Smooth muscle cell (in vitro differentiated cells): ENCODE measurements at regions not wholly inside any gene's neighbourhood (a gene's known extent, or its start where the extent isn't known, plus 50 kb on each side); places are given as distances from the start of the nearest gene placed in this dataset.

Source experiments
- DNase-seq: peaks from one replicate; lab custom pipeline; 2025; ENCODE audit not compliant: unreplicated experiment; lab: John Stamatoyannopoulos, UW
- H2AFZ ChIP-seq: fragments of 200-600 bp; sonication (generic); 2 replicates; pipeline ENCODE4 v1.6.0; 2016; ENCODE audit warnings: antibody characterized with exemption, low read depth, mild to moderate bottlenecking
- H3F3A ChIP-seq: fragments of 200-600 bp; sonication (generic); 2 replicates; pipeline ENCODE4 v1.6.0; 2017; ENCODE audit warnings: antibody characterized with exemption, low read depth
- H3K27ac ChIP-seq: fragments of 200-600 bp; sonication (generic); 2 replicates; pipeline ENCODE4 v1.5.1; 2016; ENCODE audit warnings: low read depth, mild to moderate bottlenecking
- H3K27me3 ChIP-seq: fragments of 200-600 bp; sonication (generic); 2 replicates; pipeline ENCODE4 v1.6.1; 2016; ENCODE audit warnings: low read depth, mild to moderate bottlenecking
- H3K36me3 ChIP-seq: fragments of 200-600 bp; sonication (generic); 2 replicates; pipeline ENCODE4 v1.5.1; 2016; ENCODE audit warnings: low read depth
- H3K4me1 ChIP-seq: fragments of 200-600 bp; sonication (generic); 2 replicates; pipeline ENCODE4 v1.5.1; 2016; ENCODE audit warnings: low read depth
- H3K4me2 ChIP-seq: fragments of 200-600 bp; sonication (generic); 2 replicates; pipeline ENCODE4 v1.6.0; 2016; ENCODE audit warnings: mild to moderate bottlenecking
- H3K4me3 ChIP-seq: fragments of 200-600 bp; sonication (generic); 2 replicates; pipeline ENCODE4 v1.5.1; 2016; ENCODE audit warnings: mild to moderate bottlenecking
- H3K79me2 ChIP-seq: fragments of 200-600 bp; sonication (generic); 2 replicates; pipeline ENCODE4 v1.6.0; 2016; ENCODE audit warnings: low read depth, mild to moderate bottlenecking
- H3K9ac ChIP-seq: fragments of 200-600 bp; sonication (generic); 2 replicates; pipeline ENCODE4 v1.6.0; 2016; ENCODE audit warnings: low read depth
- H3K9me3 ChIP-seq: fragments of 200-600 bp; sonication (generic); replicated peaks from 2 replicates; pipeline ENCODE4 v1.5.1; 2016; ENCODE audit warnings: low read depth
- H4K20me1 ChIP-seq: fragments of 200-600 bp; sonication (generic); 2 replicates; pipeline ENCODE4 v1.6.0; 2016; ENCODE audit warnings: low read depth
- WGBS: methylation state at CpG from one replicate; pipeline ENCODE4 v1.1.7; 2016; ENCODE audit warnings: low lambda C conversion rate; 5-methylcytosine and 5-hydroxymethylcytosine counted together
- TF ChIP-seq, protein P1 (sequence below): fragments of 200-600 bp; sonication (generic); IDR thresholded peaks from 2 replicates; pipeline ENCODE4 v1.5.1; 2017; ENCODE audit warnings: borderline replicate concordance, mild to moderate bottlenecking, antibody characterized with exemption; ENCODE audit not compliant: insufficient read depth, poor library complexity, severe bottlenecking

DNA sequence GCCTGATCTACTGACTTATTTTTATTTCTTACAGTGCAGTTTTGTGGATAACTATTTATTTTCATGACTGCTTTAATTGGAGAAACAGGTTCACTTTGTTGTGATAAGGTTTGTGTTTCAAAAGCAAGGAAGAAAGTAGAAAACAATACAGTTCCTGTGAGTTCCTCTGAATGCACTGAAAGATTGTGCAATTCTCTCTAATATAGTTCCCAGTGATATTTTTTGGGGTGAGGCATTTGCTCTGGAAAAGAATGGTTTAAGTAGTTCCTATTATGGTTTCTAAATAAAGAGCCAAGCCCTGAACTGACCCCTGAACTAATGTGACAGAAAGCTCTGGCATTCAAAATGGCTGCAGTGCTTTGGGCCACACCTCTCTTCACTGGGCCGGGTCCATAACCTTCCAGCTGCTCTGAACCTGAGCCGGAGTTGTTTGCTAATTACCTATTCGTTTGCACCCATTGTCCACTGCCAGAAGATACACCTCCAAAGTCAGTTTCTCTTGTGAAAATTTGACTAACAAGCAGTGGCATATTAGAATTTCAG, 56.6 kb upstream of the VTCN1 start:
- TF ChIP-seq, protein P1, sequence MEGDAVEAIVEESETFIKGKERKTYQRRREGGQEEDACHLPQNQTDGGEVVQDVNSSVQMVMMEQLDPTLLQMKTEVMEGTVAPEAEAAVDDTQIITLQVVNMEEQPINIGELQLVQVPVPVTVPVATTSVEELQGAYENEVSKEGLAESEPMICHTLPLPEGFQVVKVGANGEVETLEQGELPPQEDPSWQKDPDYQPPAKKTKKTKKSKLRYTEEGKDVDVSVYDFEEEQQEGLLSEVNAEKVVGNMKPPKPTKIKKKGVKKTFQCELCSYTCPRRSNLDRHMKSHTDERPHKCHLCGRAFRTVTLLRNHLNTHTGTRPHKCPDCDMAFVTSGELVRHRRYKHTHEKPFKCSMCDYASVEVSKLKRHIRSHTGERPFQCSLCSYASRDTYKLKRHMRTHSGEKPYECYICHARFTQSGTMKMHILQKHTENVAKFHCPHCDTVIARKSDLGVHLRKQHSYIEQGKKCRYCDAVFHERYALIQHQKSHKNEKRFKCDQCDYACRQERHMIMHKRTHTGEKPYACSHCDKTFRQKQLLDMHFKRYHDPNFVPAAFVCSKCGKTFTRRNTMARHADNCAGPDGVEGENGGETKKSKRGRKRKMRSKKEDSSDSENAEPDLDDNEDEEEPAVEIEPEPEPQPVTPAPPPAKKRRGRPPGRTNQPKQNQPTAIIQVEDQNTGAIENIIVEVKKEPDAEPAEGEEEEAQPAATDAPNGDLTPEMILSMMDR = no peak
- H3K4me3 ChIP-seq = no peak overlapping the region
- no peak for DNase-seq
- no peaks in the 10 kb centered on the region for H3F3A ChIP-seq
- no peaks in the 10 kb centered on the region for H3K4me1 ChIP-seq
- H2AFZ ChIP-seq = no peak overlapping the region
- no peak overlapping the region for H3K9ac ChIP-seq
- no peaks in the 10 kb centered on the region for H3K36me3 ChIP-seq
- WGBS = 70% methylated on average over 3 of the region's 3 CpGs
- no peaks in the 10 kb centered on the region for H4K20me1 ChIP-seq
- H3K27ac ChIP-seq = no peak overlapping the region
- H3K79me2 ChIP-seq = no peaks in the 10 kb centered on the region
- H3K27me3 ChIP-seq = no peaks in the 10 kb centered on the region
- no peak overlapping the region for H3K4me2 ChIP-seq
- no peaks in the 10 kb centered on the region for H3K9me3 ChIP-seq

DNA sequence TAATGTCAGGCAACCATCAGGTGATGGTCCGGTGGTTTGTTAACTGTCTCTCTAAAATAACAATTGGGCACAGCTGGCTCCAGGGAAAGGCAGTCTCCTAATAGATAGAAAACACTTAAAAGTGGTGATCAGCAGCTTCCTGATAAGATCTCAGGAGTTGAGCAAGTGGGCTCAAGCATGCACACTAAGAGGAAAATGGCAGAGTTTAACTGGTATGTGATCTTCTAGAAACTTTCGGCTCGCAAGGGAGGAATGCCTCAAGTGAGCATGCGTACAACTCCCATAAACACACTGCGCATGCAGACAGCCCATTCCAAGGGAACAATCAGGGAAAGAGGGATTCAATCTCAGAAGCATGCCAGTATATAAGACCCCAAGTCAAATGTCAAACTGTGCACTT, 52.2 kb upstream of the VTCN1 start:
- no peak overlapping the region for H3K9ac ChIP-seq
- H3F3A ChIP-seq = no peaks in the 10 kb centered on the region
- H2AFZ ChIP-seq = no peak overlapping the region
- 69% methylated on average over 5 of the region's 5 CpGs for WGBS
- TF ChIP-seq, protein P1 = no peak
- H3K4me2 ChIP-seq = no peak overlapping the region
- H3K4me3 ChIP-seq = no peak overlapping the region
- H3K9me3 ChIP-seq = no peaks in the 10 kb centered on the region
- no peaks in the 10 kb centered on the region for H3K4me1 ChIP-seq
- H3K36me3 ChIP-seq = no peaks in the 10 kb centered on the region
- no peaks in the 10 kb centered on the region for H3K27me3 ChIP-seq
- no peaks in the 10 kb centered on the region for H3K79me2 ChIP-seq
- no peaks in the 10 kb centered on the region for H4K20me1 ChIP-seq
- no peak for DNase-seq
- no peak overlapping the region for H3K27ac ChIP-seq

DNA sequence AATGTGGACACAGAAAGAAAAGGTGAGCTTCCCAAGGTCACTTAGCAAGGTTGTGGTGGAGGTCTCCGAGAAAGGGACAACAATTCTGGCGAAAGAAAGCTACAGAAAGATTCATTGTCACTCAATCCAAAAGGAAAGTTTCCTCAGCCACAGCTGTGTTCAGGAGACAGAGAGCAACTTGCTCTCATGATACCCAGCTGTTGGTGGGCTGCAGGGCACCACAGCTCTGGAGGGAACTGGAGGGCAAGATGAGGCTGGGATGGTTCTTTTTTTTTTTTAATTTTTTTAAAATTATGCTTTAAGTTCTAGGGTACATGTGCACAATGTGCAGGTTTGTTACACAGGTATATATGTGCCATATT, 50.7 kb upstream of the VTCN1 start:
- H3K4me2 ChIP-seq = no peak overlapping the region
- no peaks in the 10 kb centered on the region for H3K9me3 ChIP-seq
- no peak overlapping the region for H3K4me3 ChIP-seq
- no peak for DNase-seq
- H3F3A ChIP-seq = no peaks in the 10 kb centered on the region
- H3K27ac ChIP-seq = no peak overlapping the region
- H3K9ac ChIP-seq = no peak overlapping the region
- H3K4me1 ChIP-seq = no peaks in the 10 kb centered on the region
- no peaks in the 10 kb centered on the region for H3K79me2 ChIP-seq
- WGBS = 98% methylated on average over 2 of the region's 2 CpGs
- no peaks in the 10 kb centered on the region for H3K27me3 ChIP-seq
- H3K36me3 ChIP-seq = no peaks in the 10 kb centered on the region
- no peaks in the 10 kb centered on the region for H4K20me1 ChIP-seq
- H2AFZ ChIP-seq = no peak overlapping the region
- TF ChIP-seq, protein P1 = no peak

DNA sequence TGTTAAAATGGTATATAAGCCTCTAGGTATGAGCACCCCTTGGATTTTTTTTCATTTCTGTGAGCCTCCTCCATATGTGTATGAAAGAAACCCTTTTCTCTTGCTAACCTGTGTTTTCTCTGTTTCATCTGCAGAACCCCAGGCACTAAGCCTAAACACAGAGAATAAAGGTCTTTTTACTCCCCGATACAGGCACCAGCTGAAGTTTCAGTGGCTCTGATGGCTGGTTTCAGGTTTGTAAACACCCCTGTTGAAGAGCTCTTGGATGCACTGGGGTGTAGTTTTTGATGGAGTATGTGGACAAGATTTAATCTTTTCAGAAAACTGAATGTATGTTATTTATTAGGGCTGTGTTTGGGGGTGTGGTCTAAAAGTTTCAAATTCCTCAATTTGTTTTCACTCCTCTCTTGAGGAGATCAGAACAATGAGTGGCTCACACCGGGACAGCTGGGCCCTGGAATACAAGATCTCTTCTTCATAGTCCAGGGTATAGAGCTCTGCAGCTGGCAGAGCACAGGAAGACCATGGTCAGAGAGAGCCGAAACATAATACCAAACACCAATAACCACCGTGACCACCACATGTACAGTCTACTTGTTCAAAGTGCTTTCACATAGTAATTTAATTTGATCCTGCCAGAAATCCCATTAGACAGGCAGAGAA, 50.2 kb upstream of the VTCN1 start:
- no peaks in the 10 kb centered on the region for H3K79me2 ChIP-seq
- H3K4me2 ChIP-seq = no peak overlapping the region
- no peaks in the 10 kb centered on the region for H3K4me1 ChIP-seq
- H3K27me3 ChIP-seq = no peaks in the 10 kb centered on the region
- H3K4me3 ChIP-seq = no peak overlapping the region
- 94% methylated on average over 4 of the region's 4 CpGs for WGBS
- DNase-seq = no peak
- H3K27ac ChIP-seq = no peak overlapping the region
- no peaks in the 10 kb centered on the region for H3K9me3 ChIP-seq
- no peak overlapping the region for H2AFZ ChIP-seq
- TF ChIP-seq, protein P1 = no peak
- no peaks in the 10 kb centered on the region for H4K20me1 ChIP-seq
- H3F3A ChIP-seq = no peaks in the 10 kb centered on the region
- no peak overlapping the region for H3K9ac ChIP-seq
- no peaks in the 10 kb centered on the region for H3K36me3 ChIP-seq
